ENCODE measurements at regions not wholly inside any gene's neighbourhood (a gene's known extent, or its start where the extent isn't known, plus 50 kb on each side); places are given as distances from the start of the nearest gene placed in this dataset.

DNA sequence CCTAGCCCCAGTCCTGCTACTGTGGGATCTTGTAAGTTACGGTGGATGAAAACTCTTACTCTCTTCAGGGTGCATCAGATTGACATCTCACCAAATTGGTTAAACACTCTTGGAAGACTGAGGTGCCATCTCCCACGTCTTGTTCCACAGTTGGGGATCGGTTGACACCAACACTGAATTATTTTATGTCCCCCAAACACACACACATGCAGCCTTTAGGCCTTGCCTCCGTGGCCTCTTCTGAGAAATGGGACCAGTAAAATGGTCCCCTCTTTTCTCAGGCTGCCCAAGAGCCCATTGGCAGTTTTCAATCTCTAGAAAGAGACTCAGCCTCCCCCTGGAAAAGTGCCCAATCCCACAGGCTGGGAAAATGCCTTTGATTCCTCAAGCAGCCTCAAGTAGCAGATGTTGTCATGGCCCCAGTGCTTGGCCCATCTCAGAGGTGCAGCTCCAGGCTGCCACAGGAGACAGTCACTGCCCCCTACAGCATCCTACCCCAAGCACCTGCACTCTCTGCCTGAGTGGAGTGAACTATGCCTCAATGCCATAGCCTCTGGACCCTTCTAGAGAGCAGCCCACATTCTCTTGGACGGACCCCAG, 163.9 kb downstream of the ANKRD60 start:
- 85 to 86% methylated on average over 5 of the region's 5 CpGs for WGBS, 2 donors
- no peaks in the 10 kb centered on the region for H3K36me3 ChIP-seq
- H3K27me3 ChIP-seq, result peaks cover 0 to 3% (median 0%) of the 10 kb centered on the region in 7 donors
- H3K27ac ChIP-seq, result no peak overlapping the region
- peaks cover 0 to 29% (median 10%) of the 10 kb centered on the region in 11 donors for H3K9me3 ChIP-seq
- ATAC-seq, result no peak
- no peak for DNase-seq
- TF ChIP-seq, protein P1, sequence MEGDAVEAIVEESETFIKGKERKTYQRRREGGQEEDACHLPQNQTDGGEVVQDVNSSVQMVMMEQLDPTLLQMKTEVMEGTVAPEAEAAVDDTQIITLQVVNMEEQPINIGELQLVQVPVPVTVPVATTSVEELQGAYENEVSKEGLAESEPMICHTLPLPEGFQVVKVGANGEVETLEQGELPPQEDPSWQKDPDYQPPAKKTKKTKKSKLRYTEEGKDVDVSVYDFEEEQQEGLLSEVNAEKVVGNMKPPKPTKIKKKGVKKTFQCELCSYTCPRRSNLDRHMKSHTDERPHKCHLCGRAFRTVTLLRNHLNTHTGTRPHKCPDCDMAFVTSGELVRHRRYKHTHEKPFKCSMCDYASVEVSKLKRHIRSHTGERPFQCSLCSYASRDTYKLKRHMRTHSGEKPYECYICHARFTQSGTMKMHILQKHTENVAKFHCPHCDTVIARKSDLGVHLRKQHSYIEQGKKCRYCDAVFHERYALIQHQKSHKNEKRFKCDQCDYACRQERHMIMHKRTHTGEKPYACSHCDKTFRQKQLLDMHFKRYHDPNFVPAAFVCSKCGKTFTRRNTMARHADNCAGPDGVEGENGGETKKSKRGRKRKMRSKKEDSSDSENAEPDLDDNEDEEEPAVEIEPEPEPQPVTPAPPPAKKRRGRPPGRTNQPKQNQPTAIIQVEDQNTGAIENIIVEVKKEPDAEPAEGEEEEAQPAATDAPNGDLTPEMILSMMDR (IDR thresholded peaks at IDR 0.05), result no peak
- intact Hi-C loops (cut with DNase I), result loop anchor here in 1 of 10 donors (10.0 kb wide), 1 partner anchor 100 kb away; no protein-coding TSS in a partner anchor
- no peaks in the 10 kb centered on the region for H3K4me1 ChIP-seq
- H3K4me3 ChIP-seq, result no peak overlapping the region

DNA sequence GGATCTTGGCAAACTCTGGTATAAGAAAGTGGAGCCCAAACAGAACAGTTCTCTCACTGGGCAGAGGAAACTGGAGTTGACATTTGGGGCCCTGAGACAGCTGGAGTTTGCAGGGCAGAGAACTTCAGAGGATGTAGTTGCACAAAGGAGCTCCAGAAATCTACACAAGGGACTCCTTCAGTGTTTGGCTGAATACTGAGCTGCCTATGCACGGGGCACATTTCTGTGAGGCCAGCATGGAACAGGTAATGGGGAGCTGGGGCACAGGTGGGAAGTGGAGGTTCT, 169.3 kb downstream of the ANKRD60 start:
- Histone ChIP-seq H3K4me1 (peaks cover 0 to 15% (median 10%) of the 10 kb centered on the region in 9 donors), H3K4me3 (no peak overlapping the region), H3K36me3 (no peaks in the 10 kb centered on the region), H3K27me3 (peaks cover 0 to 8% (median 0%) of the 10 kb centered on the region in 7 donors), H3K27ac (no peak overlapping the region), H3K9me3 (peaks cover 0 to 29% (median 10%) of the 10 kb centered on the region in 11 donors)
- TF ChIP-seq, protein P1 (IDR thresholded peaks at IDR 0.05), result no peak
- DNase-seq, result no peak
- intact Hi-C loops (cut with DNase I), result no loop called here
- ATAC-seq, result no peak
- WGBS, 2 donors, result 73 to 78% methylated on average over 1 of the region's 1 CpG

DNA sequence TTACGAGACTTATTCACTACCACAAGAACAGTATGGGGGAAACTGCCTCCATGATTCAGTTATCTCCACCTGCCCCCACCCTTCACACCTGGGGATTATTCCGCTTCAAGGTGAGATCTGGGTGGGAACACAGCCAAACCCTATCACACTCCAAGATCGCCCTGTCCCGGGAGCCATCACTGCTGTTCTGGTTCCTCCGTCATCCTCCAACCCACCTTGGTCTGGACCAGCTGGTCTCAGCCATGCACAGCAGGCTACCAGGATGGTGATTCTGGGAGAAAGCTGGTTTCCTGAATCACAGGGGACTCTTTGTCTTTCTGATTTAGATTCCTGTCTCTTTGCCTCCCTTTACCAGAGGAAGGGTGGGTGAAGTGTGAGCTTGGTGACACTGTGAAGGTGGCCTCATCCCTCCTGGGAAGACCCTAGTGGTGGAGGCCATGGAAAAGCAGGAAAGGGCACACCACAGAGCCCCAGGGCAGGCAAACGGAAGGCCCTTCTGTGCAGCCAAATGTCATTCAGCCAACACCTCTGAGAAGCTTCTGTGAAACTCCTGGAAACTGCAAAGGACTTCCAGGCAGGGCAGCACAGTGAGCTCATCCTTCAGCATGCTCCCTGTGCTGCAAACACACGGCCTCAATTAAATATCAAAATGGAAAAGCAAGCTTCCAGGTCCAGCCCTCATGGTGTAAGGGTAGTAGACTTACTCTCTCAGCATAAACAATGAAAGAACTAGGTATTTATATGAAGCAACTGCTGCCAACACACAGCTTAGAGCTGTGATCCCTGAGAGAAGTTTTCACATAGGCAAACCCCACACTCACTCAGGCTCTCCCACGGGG, 169.8 kb downstream of the ANKRD60 start:
- DNase-seq, result no peak
- Histone ChIP-seq H3K9me3 (peaks cover 0 to 26% (median 10%) of the 10 kb centered on the region in 11 donors), H3K36me3 (no peaks in the 10 kb centered on the region), H3K4me1 (peaks cover 0 to 17% (median 10%) of the 10 kb centered on the region in 9 donors), H3K27me3 (peaks cover 0 to 11% (median 0%) of the 10 kb centered on the region in 7 donors), H3K4me3 (no peak overlapping the region), H3K27ac (no peak overlapping the region)
- 70 to 73% methylated on average over 8 of the region's 8 CpGs for WGBS, 2 donors
- TF ChIP-seq, protein P1 (IDR thresholded peaks at IDR 0.05), result no peak
- ATAC-seq, result no peak
- intact Hi-C loops (cut with DNase I), result no loop called here

DNA sequence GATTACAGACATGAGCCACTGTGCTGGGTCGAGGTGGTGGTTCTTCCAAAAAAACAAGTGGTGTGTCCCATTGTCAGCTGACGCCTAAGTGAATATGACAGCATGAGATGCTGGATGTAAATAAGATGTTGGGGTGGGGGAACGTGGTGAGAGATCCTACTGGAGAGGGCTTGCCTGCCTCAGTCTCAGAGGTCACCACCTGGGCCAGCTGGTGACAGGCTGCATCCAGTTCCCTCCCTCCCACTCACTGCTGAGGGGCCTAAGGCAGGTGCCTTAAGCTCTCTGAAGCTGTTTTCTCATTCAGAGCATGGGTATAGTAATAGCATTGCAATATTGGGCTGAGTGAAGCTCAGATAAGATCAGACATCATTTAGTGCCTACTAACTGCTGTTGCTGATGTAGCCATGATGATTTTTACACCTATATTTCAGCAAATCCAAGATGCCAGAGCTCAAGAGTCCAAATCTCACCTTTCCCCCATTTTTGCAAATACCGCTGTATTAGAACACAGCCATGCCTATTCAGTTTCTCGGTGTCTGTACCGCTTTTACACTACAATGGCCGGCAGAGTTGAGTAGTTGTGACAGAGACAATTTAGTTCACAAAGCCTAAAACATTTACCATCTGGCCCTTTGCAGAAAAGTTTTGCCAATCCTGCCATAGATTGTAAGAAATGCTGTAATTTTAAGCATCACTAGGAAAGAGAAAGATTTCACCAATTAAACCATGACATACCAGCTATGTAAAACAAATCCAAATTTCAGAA, 171.3 kb downstream of the ANKRD60 start:
- 84 to 91% methylated on average over 7 of the region's 7 CpGs for WGBS, 2 donors
- Histone ChIP-seq H3K4me1 (peaks cover 0 to 17% (median 10%) of the 10 kb centered on the region in 9 donors), H3K4me3 (no peak overlapping the region), H3K36me3 (no peaks in the 10 kb centered on the region), H3K27ac (no peak overlapping the region), H3K9me3 (peaks cover 0 to 12% (median 0%) of the 10 kb centered on the region in 11 donors), H3K27me3 (peaks cover 0 to 11% (median 0%) of the 10 kb centered on the region in 7 donors)
- TF ChIP-seq, protein P1 (IDR thresholded peaks at IDR 0.05), result no peak
- intact Hi-C loops (cut with DNase I), result no loop called here
- DNase-seq, result no peak
- no peak for ATAC-seq

Measured in heart right ventricle (tissue), 16 donors.